Astrocyte of the hippocampus (primary cell): ENCODE measurements at regions not wholly inside any gene's neighbourhood (a gene's known extent, or its start where the extent isn't known, plus 50 kb on each side); places are given as distances from the start of the nearest gene placed in this dataset.
"Not testable (repeated sequence)": the region's sequence is repeated elsewhere in the genome, so short reads cannot be mapped to it uniquely, and the experiment has no call there.

ENCODE experiments used
- DNase-seq: peaks from one replicate; pipeline ENCODE4 v3.0.0; 2011; ENCODE audit warnings: low read depth, low spot score

DNA sequence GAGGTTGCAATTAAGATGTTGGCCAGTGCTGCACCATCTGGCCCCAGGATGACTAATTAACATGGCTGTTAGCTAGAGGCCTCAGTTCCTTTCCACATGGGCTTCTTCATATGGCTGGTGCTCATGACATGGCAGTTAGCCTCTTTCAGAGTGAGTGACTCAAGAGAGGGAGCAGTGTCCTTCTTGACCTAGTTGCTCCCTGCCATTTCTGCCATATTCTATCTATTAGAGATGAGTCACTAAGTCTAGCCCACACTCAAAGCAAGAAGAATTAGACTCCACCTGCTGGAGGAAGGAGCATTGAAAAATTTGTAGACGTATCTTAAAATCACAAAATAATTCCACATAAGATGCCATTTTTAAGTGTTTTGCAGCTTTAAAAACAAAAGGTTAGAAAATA, 651.2 kb upstream of the CCNG1 start:
- DNase-seq: no peak

DNA sequence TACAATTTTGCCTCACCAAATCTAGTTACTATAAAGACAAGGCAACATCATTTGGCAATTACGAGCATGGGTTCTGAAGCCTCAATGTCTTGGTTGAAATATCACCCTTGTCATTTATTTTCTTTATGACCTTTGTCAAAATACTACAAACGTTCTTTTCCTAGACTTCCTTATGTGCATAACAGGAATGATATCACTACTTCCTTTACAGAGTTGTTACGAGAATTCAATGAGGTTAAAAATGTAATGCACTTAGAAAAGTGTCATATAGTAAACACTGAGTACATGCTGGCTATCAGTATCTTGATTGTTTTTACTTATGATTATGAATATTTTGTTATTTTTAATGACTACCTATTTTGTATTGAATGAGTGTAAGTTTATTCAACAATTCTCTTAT, 640.9 kb upstream of the CCNG1 start:
- no peak for DNase-seq

DNA sequence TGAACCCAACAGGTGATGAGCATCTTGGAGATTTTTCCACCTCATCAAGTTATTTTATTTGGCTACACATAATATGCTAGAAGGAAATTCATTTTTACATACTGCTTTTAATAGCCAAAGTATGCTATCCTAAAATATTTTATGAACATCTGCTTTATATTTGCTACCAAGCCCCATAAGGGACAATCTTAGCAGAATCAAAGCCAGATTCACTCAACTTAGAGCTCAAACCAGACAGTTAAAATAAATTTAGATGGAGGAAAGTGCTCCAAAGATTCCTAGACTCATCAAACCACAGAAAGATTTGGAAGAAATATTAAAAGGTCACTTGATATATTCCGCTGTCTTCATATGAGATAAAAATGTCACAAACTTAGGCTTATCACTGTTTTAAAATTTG, 637.1 kb upstream of the CCNG1 start:
- DNase-seq: no peak

GRCh38 chr5:162801235-162801634, 636.2 kb upstream of the CCNG1 start:
- no peak for DNase-seq

DNA sequence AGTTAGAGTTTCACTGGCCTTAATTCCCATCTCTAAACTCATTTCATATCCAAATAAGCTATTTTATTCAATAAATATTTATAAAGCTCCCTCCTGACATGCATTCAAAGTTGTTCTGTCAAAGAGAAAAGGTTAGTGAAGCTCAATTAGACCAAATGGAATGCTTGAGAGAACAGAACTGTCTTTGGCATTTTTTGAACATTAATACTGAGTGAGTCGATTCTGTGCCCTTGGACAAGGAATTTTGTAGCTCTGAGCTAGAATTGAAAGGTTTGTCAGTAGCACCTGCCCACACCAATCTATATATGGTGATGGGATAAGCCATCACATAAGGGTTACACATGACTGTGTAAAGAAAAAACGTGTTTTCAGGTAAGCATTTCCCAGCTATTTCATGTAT, 631.2 kb upstream of the CCNG1 start:
- DNase-seq: no peak

DNA sequence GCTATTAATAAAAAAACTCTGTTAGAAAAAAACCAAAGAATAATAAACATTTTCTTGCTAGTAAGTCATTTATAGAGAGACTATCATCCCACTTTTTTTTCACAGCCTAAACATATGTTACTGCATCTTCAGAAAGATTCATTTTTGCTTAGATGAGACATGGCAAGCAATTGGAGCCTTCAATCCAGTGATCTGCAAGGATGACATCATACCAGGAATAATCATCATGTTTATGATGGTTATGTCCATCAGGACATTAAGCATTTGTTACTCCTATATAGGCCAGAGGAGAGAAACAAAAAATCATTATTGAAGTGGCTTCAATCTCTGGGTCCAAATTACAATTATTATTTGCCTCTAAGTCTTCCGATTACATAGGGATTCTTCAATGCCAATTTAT, 626.3 kb upstream of the CCNG1 start:
- DNase-seq: no peak

- DNase-seq: no peak
These were observed 620.6 kb upstream of the CCNG1 start for GRCh38 chr5:162816816-162817215.

- DNase-seq: no peak
These were observed 620.0 kb upstream of the CCNG1 start for GRCh38 chr5:162817364-162817763.

GRCh38 chr5:162821664-162822063, 615.7 kb upstream of the CCNG1 start:
- not testable (repeated sequence) for DNase-seq

DNA sequence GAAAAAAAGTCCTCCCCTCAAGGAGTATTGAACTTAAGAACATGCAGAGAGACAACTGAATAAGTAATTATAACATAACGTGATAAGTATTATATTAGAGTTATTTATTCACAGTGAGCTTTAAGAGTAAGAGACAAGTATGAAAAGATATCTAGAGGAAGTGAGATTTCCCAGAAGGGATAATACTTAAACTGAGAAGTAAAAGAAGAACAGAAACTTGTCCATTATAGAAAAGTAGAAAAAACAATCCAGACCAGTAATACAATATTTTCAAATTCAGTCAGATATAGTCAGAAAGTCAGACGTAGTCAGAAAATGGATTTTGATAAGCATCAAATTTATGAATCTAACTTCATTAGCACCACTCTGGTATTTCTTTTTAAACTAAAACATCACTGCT, 613.0 kb upstream of the CCNG1 start:
- no peak for DNase-seq

DNA sequence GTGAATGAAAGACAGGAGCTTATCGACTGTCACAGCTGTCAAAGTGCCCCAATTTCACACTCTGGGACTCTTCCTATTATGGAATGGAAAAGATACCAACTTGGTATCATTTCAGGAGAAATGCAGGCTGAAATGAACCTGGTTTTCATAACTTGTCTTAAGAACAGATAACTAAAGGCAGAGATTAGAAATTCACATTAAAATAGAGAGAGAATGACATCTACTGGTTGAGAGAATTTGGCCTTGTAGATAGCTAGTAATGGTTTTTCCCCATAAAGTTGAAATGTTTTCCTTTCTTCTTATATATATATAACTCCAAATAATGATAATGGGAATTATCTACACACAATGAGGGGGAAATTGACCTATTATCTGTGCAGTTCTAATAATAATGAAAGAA, 600.2 kb upstream of the CCNG1 start:
- no peak for DNase-seq

DNA sequence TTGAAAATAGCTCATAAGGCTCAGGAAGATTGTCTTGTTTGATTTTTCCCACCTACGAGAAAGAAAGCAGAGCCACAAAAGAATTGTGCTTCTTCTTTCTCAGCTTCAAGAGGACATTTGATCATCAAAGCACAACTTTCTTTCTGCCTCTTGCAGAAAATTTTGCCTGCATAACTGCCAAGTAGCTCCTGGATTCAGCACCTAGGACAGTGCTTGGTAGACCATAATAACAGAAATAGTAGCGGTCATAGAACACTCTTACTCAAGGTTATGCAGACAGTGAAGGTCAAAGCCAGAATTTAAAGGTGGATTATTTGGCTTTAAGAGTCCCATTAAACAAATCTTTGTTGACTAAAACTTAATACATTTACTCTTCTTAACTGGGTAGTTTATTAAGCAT, 594.7 kb upstream of the CCNG1 start:
- DNase-seq: no peak

GRCh38 chr5:162852134-162852533, 585.3 kb upstream of the CCNG1 start:
- DNase-seq: no peak

- no peak for DNase-seq
These were observed 578.6 kb upstream of the CCNG1 start for GRCh38 chr5:162858770-162859169.

DNA sequence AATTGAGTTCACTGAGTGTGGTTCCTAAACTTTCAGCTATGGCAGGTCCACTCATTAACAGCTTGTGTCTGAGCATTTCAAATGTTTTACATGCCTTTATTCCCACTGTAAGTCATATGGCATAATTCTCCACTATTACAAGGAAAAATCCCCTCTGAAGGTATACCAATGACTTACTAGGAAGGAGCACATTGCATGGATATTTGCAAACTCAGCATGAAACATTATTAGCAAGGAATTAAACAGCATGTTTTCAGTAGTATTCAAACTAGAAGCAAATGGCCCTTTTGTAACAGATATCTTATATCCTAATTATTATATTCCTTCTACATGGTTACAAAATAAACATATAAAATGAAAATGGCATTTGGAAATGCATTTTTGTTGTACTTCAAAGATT, 566.4 kb upstream of the CCNG1 start:
- no peak for DNase-seq

- DNase-seq: no peak
These were observed 554.8 kb upstream of the CCNG1 start for GRCh38 chr5:162882629-162883028.

DNA sequence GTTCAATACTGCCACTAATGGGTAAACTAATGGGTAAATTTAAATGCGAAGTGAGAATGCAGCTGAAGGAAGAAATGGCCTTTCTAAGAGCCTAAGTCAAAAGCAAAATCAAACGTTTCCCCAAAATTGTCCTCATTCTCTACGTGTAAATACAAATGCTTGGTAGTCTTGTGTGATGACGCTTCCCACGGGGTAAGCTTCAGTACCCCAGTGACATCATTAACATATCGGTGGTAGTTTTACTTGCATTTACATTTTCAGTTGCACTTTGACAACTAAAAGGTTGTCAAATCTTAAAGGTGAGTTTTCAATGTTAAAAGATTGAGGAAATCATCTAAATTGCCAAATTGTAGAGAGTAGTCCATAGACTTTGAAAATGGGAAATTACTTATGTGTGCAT, 550.7 kb upstream of the CCNG1 start:
- no peak for DNase-seq

DNA sequence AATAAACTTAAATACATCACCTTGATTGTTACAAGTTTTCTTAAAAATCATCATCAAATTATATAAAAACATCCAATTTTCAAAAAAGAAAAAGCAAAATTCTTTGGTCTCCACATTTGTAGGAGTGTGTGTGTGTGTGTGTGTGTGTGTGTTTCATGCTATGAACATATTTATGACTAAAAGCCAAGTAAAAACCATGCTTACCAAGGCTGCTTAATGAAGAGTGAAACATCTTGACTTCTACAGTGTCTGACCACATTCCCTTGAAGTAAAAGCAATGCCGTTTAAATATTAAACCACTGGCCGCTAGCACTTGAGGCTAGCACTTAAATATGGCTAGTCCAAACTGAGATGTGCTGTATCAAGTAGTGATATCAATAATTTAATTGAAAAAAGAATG, 549.1 kb upstream of the CCNG1 start:
- no peak for DNase-seq

DNA sequence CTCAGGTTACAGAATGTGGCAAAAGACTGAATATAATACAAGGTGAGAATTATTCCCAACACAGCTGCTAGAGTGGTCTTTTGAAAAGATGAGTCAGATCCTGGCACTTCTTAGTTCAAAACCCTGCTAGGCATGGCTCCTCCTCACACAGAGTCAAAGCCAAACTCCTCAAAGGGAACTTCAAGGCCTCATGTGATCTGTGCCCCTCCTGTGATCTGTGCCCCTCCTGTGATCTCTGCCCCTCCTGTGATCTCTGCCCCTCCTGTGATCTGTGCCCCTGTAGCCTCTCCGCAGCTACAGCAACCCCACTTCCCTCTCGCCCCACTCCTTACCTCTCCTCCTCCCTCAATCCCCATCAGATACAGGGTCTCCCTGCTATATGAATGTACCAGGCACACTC, 525.5 kb upstream of the CCNG1 start:
- no peak for DNase-seq

- DNase-seq: no peak
These were observed 521.0 kb upstream of the CCNG1 start for GRCh38 chr5:162916368-162916767.

GRCh38 chr5:162929104-162929503, 508.3 kb upstream of the CCNG1 start:
- DNase-seq: no peak

DNA sequence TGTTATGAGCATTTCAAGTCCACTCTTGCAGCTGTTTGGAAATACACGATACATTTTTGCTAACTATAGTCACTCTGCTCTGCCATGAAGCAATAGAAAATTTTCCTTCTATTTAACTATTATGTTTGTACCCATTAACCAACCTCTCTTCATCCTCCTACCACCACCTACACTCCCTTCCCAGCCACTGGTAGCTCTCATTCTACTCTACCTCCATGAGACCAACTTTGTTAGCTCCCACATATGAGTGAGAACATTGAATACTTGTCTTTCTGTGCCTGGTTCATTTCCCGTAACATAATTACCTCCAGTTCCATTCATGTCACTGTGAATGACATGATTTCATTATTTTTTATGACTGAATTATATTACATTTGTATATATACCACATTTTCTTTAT, 505.9 kb upstream of the CCNG1 start:
- no peak for DNase-seq

DNA sequence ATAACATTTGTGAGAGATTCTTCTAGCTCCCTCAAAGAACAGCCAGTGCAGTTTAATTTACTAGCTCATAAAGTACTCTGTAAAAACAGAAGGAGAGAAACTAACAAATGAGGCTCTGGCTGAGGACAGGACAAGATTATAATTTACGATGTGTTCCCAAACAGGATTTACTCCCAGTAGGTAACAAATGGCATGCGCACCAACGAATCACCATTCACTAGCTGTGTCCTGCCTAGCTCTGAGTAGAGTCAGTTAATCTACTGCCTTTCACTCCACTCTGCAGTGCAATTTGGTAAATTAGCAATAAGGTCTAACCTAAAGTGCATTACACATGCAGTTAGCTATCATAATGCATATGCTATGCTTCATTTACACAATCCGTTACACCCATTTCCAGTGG, 497.4 kb upstream of the CCNG1 start:
- DNase-seq: no peak

DNA sequence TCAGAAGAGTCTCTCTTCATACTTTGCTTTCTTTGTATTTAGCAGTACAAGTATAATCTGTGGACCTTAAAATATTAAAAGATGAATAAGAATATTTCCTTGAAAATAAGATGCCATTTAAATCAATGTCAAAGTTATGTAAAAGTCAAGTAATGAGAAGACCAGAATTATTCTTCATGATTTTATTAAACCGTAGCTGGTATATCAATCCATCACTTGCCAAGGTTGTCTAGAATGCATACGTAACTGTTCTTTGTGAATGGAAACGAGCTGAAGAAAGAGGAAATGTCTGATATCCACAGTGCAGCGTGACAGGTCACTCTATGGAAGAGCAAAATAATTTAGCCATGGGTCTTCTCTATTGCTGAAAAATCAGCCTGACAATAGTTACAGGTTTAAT, 488.7 kb upstream of the CCNG1 start:
- no peak for DNase-seq

- DNase-seq: no peak
These were observed 480.8 kb upstream of the CCNG1 start for GRCh38 chr5:162956570-162956969.
